Activated T-helper 17 cell treated with anti-CD3 and anti-CD28 coated beads, Interleukin-2, amount 50 U/mL, for 72 hours (primary cell): ENCODE measurements at regions not wholly inside any gene's neighbourhood (a gene's known extent, or its start where the extent isn't known, plus 50 kb on each side); places are given as distances from the start of the nearest gene placed in this dataset.

Experiments
- ATAC-seq: fragments of 150-1000 bp; cut with Tn5 transposase; replicated peaks from 2 replicates; pipeline ENCODE4 v1.10.0; 2021; ENCODE audit warnings: mild to moderate bottlenecking, moderate library complexity
- H3K27ac Mint-ChIP-seq: one replicate; pipeline ENCODE4 v1.8.0; 2022; ENCODE audit warnings: mixed read lengths
- H3K27me3 Mint-ChIP-seq: one replicate; pipeline ENCODE4 v1.8.0; 2022; ENCODE audit warnings: mixed read lengths
- H3K36me3 Mint-ChIP-seq: one replicate; pipeline ENCODE4 v1.8.0; 2022; ENCODE audit warnings: low read depth, mild to moderate bottlenecking, mixed read lengths
- H3K4me1 Mint-ChIP-seq: one replicate; pipeline ENCODE4 v1.8.0; 2022; ENCODE audit warnings: mixed read lengths
- H3K4me3 Mint-ChIP-seq: one replicate; pipeline ENCODE4 v1.8.0; 2022; ENCODE audit warnings: mild to moderate bottlenecking, mixed read lengths
- H3K9me3 Mint-ChIP-seq: one replicate; pipeline ENCODE4 v1.8.0; 2022; ENCODE audit warnings: mixed read lengths

- no peaks in the 10 kb centered on the region for H3K4me1 Mint-ChIP-seq
- peaks cover 3% of the 10 kb centered on the region for H3K27me3 Mint-ChIP-seq
- no peaks in the 10 kb centered on the region for H3K9me3 Mint-ChIP-seq
- no peak for ATAC-seq
- H3K4me3 Mint-ChIP-seq = no peak overlapping the region
- no peak overlapping the region for H3K27ac Mint-ChIP-seq
- H3K36me3 Mint-ChIP-seq = no peaks in the 10 kb centered on the region
Observed at GRCh38 chr3:14329116-14329830, 73.1 kb upstream of the SLC6A6 start.

GRCh38 chr3:14329842-14330241 lies 72.6 kb upstream of the SLC6A6 start:
- H3K27ac Mint-ChIP-seq = no peak overlapping the region
- no peaks in the 10 kb centered on the region for H3K36me3 Mint-ChIP-seq
- H3K27me3 Mint-ChIP-seq = peaks cover 3% of the 10 kb centered on the region
- no peak for ATAC-seq
- H3K4me3 Mint-ChIP-seq = no peak overlapping the region
- no peaks in the 10 kb centered on the region for H3K9me3 Mint-ChIP-seq
- no peaks in the 10 kb centered on the region for H3K4me1 Mint-ChIP-seq

- Mint-ChIP-seq H3K27ac (no peak overlapping the region), H3K4me1 (no peaks in the 10 kb centered on the region), H3K4me3 (no peak overlapping the region), H3K36me3 (no peaks in the 10 kb centered on the region), H3K27me3 (no peaks in the 10 kb centered on the region), H3K9me3 (no peaks in the 10 kb centered on the region)
- no peak for ATAC-seq
Observed at GRCh38 chr3:14330508-14330907, 71.9 kb upstream of the SLC6A6 start.

DNA sequence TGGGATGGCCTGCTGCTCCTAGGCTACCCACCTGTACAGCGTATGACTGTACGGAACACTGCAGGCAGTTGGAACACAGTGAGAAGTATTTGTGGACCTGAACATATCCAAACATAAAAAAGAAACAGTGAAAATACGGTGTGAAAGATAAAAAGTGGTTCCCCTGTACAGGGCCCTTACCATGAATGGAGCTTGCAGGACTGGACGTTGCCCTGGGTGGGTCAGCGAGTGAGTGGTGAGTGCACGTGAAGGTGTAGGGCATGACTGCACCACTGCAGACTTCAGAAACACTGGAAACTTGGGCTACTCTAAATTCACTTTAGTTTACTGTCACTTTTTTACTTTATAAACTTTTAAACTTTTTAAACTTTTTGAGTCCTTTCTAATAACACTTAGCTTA lies 71.2 kb upstream of the SLC6A6 start:
- H3K27ac Mint-ChIP-seq = no peak overlapping the region
- no peaks in the 10 kb centered on the region for H3K36me3 Mint-ChIP-seq

DNA sequence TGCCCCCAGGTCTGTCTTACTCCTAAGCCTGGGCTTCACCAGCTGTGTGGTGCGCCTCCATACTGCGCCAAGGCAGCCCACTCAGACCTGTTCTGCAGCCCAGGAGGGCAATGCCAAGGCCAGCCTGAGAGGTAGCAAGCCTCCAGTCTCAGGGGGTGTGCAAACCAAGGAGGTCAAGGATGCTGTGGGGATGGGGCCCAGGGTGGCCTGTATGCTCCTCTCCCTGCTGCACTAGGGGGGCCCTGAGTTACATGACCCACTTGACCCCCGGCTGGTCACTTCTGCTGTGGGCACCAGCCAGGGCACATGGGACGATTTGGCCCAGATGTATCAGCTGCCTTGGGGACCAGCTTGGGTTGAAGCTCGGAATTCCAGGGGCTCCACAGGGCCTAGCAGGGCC lies 70.0 kb upstream of the SLC6A6 start:
- ATAC-seq = peak; percentile 11
- no peak overlapping the region for H3K27ac Mint-ChIP-seq
- H3K4me1 Mint-ChIP-seq = no peaks in the 10 kb centered on the region
- H3K9me3 Mint-ChIP-seq = no peaks in the 10 kb centered on the region
- no peaks in the 10 kb centered on the region for H3K27me3 Mint-ChIP-seq
- no peaks in the 10 kb centered on the region for H3K36me3 Mint-ChIP-seq
- H3K4me3 Mint-ChIP-seq = no peak overlapping the region

More for the DNA sequence above, 71.2 kb upstream of the SLC6A6 start:
- no peak for ATAC-seq
- H3K27me3 Mint-ChIP-seq = no peaks in the 10 kb centered on the region
- no peak overlapping the region for H3K4me3 Mint-ChIP-seq
- H3K9me3 Mint-ChIP-seq = no peaks in the 10 kb centered on the region
- no peaks in the 10 kb centered on the region for H3K4me1 Mint-ChIP-seq

DNA sequence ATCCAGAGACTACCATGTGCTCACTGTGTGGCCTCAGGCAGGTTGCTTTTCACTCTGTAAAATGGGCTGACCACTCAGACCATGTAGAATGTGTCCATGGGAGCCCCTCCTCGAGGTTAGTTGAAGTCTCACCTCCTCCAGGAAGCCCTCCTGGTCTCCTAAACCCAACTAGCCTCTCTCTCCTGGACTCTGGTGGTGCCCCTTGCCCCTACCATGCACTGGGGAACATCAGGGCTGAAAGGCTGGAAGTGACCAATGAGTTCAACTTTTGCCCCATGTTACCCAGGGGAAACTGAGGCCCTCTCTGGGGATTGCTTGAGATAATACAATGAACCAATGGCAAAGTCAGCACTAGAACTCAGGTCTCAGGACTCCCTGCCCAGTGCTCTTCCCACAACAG lies 69.2 kb upstream of the SLC6A6 start:
- H3K36me3 Mint-ChIP-seq = no peaks in the 10 kb centered on the region
- H3K9me3 Mint-ChIP-seq = no peaks in the 10 kb centered on the region
- no peaks in the 10 kb centered on the region for H3K4me1 Mint-ChIP-seq
- H3K4me3 Mint-ChIP-seq = no peak overlapping the region
- no peaks in the 10 kb centered on the region for H3K27me3 Mint-ChIP-seq
- no peak for ATAC-seq
- no peak overlapping the region for H3K27ac Mint-ChIP-seq

DNA sequence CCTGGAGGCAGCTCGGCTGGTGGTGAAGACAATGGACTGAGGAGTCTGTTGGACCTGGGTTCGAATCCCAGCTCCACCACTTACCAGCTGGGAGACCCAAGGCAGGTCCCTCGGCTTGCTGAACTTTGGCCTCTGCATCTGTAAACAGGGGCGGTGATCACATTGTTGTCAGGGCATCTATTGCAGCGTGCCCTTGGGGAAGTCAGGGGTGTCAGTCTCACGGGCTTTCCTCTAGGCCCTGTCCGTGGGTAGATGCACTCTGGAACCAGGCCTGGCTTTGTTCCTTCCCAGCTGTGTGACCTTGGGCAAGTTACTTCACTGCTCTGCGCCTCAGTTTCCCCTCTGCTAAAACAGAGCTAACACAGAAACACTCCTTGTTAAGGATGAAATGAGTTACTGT lies 68.8 kb upstream of the SLC6A6 start:
- no peaks in the 10 kb centered on the region for H3K9me3 Mint-ChIP-seq
- H3K4me3 Mint-ChIP-seq = no peak overlapping the region
- ATAC-seq = no peak
- H3K27ac Mint-ChIP-seq = no peak overlapping the region
- no peaks in the 10 kb centered on the region for H3K27me3 Mint-ChIP-seq
- no peaks in the 10 kb centered on the region for H3K4me1 Mint-ChIP-seq
- H3K36me3 Mint-ChIP-seq = no peaks in the 10 kb centered on the region

- Mint-ChIP-seq H3K4me3 (no peak overlapping the region), H3K27ac (no peak overlapping the region), H3K4me1 (no peaks in the 10 kb centered on the region), H3K36me3 (no peaks in the 10 kb centered on the region), H3K9me3 (no peaks in the 10 kb centered on the region), H3K27me3 (no peaks in the 10 kb centered on the region)
- ATAC-seq = no peak
Observed at GRCh38 chr3:14334136-14334535, 68.3 kb upstream of the SLC6A6 start.

- H3K4me3 Mint-ChIP-seq = no peak overlapping the region
- no peak for ATAC-seq
- H3K36me3 Mint-ChIP-seq = no peaks in the 10 kb centered on the region
- no peaks in the 10 kb centered on the region for H3K4me1 Mint-ChIP-seq
- no peaks in the 10 kb centered on the region for H3K9me3 Mint-ChIP-seq
- no peaks in the 10 kb centered on the region for H3K27me3 Mint-ChIP-seq
- H3K27ac Mint-ChIP-seq = no peak overlapping the region
Observed at GRCh38 chr3:14334936-14335335, 67.5 kb upstream of the SLC6A6 start.

DNA sequence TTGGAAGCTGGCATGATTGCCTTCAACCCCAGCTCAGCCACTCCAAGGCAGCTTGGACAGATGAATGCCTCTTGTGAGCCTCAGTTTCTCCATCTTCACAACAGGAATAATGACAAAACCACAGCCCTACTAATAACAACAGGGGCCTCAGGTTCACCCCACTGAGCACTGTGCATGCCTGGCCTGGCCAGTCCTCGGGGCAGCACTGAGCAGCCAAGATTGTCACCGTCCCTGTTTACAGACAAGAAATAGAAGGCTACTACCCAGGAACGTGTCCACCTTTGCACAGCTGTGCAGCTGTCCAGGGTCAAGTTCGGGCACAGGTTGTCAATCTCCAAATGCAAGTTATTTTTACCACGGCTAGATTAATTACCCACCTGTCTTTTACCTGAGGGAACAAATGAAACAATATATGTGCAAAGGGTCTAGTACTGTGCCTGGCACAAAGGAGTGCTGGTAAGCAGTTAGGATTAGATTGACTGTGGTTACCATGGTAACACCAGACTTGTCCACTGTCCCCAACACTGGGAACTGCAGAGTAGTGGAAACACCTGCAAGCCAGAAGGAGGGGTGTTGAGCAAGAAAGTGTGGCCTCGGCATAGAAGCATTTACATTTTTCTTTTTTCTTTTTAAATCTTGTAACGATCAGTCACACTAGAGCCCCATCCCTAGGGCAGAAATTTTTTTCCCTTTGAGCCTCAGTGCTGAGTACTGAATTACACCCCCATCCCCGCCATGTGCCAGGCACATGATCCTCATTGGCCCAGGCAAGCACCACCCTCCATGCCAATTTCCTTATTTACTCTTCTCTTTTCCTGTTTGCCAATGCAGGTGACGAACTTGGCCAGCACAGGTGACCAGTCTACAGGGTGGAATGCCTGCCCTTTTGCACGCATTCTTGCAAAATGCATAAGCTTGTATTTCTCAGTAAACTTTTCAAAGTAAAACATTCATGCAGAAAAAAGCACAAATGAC lies 66.3 kb upstream of the SLC6A6 start:
- Mint-ChIP-seq H3K27me3 (no peaks in the 10 kb centered on the region), H3K9me3 (no peaks in the 10 kb centered on the region), H3K4me3 (no peak overlapping the region), H3K4me1 (no peaks in the 10 kb centered on the region), H3K27ac (no peak overlapping the region), H3K36me3 (no peaks in the 10 kb centered on the region)
- ATAC-seq = no peak

DNA sequence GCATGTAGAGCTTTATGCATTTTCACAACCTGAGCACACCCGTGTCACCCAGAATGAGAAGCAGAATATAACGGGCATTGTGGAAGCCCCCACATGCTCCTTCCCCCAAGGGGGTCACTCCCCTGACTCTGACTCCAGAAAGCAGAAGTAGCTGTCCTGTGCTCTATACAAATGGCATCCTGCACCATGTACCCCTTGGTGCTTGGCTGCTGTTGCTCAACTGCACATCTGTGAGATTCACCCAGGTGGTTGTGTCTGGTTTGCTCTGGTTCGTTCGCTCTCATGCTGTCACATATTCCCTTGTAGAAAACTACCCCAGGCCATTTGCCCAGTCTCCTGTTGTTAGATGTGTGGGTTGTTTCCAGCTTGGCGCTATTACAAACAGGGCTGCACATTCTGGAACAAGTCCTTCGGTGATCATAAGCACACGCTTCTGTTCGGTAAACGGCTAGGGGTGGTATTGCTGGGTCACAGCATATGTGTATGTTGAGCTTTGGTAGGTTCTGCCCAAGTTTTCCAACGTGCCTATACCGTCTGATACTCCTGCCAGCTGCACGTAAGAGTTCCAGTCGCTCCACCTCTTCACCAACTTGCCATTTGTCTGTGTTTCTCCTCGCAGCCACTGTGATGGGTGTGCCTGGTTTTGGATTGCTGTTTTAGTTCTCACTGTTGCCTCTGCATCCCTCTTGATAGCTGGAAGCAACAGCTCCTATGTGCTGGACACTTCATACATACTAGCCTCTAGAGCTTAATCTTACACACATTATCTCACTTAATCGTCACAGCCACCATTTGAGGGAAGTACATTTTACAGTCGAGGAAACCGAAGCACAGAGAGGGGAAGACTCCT lies 65.4 kb upstream of the SLC6A6 start:
- H3K4me1 Mint-ChIP-seq = no peaks in the 10 kb centered on the region
- H3K36me3 Mint-ChIP-seq = no peaks in the 10 kb centered on the region
- no peaks in the 10 kb centered on the region for H3K27me3 Mint-ChIP-seq
- no peak overlapping the region for H3K27ac Mint-ChIP-seq
- ATAC-seq = no peak
- no peak overlapping the region for H3K4me3 Mint-ChIP-seq
- no peaks in the 10 kb centered on the region for H3K9me3 Mint-ChIP-seq

DNA sequence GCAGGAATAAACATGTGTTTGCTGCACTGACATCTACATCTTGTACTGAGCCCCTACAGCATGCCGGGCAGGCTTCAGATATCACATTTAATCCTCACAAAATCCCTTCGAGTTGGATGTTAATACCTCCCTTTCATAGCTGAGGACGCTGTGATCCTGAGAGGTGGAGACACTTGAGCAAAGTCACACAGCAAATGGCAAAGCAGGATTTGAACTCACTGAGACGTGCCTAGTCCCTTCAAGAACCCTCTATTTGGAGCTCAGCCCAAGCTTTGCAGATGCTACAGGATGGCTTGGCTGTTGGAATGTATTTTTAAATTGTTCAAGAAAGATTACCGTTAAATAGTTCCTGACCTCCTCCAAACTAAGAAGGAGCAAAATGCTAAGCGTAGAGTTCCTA lies 64.6 kb upstream of the SLC6A6 start:
- H3K27ac Mint-ChIP-seq = no peak overlapping the region
- no peaks in the 10 kb centered on the region for H3K36me3 Mint-ChIP-seq
- H3K9me3 Mint-ChIP-seq = no peaks in the 10 kb centered on the region
- no peaks in the 10 kb centered on the region for H3K4me1 Mint-ChIP-seq
- H3K4me3 Mint-ChIP-seq = no peak overlapping the region
- ATAC-seq = no peak
- H3K27me3 Mint-ChIP-seq = no peaks in the 10 kb centered on the region

- no peaks in the 10 kb centered on the region for H3K36me3 Mint-ChIP-seq
- no peak for ATAC-seq
- no peaks in the 10 kb centered on the region for H3K27me3 Mint-ChIP-seq
- H3K27ac Mint-ChIP-seq = no peak overlapping the region
- no peaks in the 10 kb centered on the region for H3K9me3 Mint-ChIP-seq
- H3K4me1 Mint-ChIP-seq = no peaks in the 10 kb centered on the region
- H3K4me3 Mint-ChIP-seq = no peak overlapping the region
Observed at GRCh38 chr3:14338242-14338641, 64.2 kb upstream of the SLC6A6 start.

DNA sequence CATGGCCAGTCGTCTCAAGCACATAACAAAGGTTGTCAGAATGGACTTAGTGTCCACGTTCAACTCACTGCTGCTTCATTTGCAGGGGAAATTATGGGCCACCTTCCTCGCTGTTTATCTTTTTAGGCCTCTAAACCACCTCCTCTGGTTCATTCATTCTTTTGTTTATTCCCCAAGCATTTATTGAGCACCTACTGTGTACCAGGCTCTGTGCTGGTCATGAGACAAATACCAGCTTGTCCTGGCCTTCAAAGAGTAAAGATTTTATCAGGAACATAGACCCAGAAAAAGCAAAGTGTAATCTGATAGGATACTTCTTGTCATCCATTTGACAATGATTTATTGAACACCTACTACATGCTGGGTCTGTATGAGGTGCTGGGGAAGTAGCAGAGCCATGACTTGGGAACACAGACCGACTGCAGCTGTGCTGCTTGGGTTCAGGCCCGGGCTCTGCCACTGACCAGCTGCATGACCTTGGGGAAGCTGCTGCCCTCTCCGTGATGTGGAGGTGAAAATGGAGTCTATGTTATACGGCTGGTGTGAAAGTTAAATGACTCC lies 63.4 kb upstream of the SLC6A6 start:
- Mint-ChIP-seq H3K36me3 (no peaks in the 10 kb centered on the region), H3K4me3 (no peak overlapping the region)

More for the DNA sequence above, 63.4 kb upstream of the SLC6A6 start:
- no peak for ATAC-seq
- Mint-ChIP-seq H3K27ac (no peak overlapping the region), H3K4me1 (no peaks in the 10 kb centered on the region), H3K9me3 (no peaks in the 10 kb centered on the region), H3K27me3 (peaks cover 3% of the 10 kb centered on the region)
